RKO (cell line): ENCODE measurements at regions not wholly inside any gene's neighbourhood (a gene's known extent, or its start where the extent isn't known, plus 50 kb on each side); places are given as distances from the start of the nearest gene placed in this dataset.
"Not testable (repeated sequence)": the region's sequence is repeated elsewhere in the genome, so short reads cannot be mapped to it uniquely, and the experiment has no call there.

Source experiments
- DNase-seq: peaks from one replicate; pipeline ENCODE4 v3.0.0-alpha.2; 2016; ENCODE audit warnings: low spot score

GRCh38 chr9:85204176-85204575 lies 534.6 kb downstream of the NTRK2 start:
- DNase-seq = no peak

- DNase-seq = no peak
Observed at GRCh38 chr9:85202596-85202995, 533.1 kb downstream of the NTRK2 start.

- no peak for DNase-seq
Observed at GRCh38 chr9:85200726-85201404, 531.3 kb downstream of the NTRK2 start.

GRCh38 chr9:85199866-85200495 lies 530.5 kb downstream of the NTRK2 start:
- DNase-seq = no peak

- no peak for DNase-seq
Observed at GRCh38 chr9:85192750-85193149, 523.2 kb downstream of the NTRK2 start.

GRCh38 chr9:85186218-85186585 lies 516.7 kb downstream of the NTRK2 start:
- DNase-seq = no peak

- no peak for DNase-seq
Observed at GRCh38 chr9:85185486-85186217, 516.1 kb downstream of the NTRK2 start.

- no peak for DNase-seq
Observed at GRCh38 chr9:85182383-85182782, 512.9 kb downstream of the NTRK2 start.

GRCh38 chr9:85178474-85178873 lies 508.9 kb downstream of the NTRK2 start:
- no peak for DNase-seq

GRCh38 chr9:85173967-85174366 lies 504.4 kb downstream of the NTRK2 start:
- DNase-seq = no peak

- DNase-seq = no peak
Observed at GRCh38 chr9:85172001-85172978, 502.8 kb downstream of the NTRK2 start.

GRCh38 chr9:85171163-85171562 lies 501.6 kb downstream of the NTRK2 start:
- DNase-seq = no peak

- no peak for DNase-seq
Observed at GRCh38 chr9:85168412-85168811, 498.9 kb downstream of the NTRK2 start.

GRCh38 chr9:85167146-85167545 lies 497.6 kb downstream of the NTRK2 start:
- DNase-seq = no peak

- no peak for DNase-seq
Observed at GRCh38 chr9:85163825-85164224, 494.3 kb downstream of the NTRK2 start.

GRCh38 chr9:85163415-85163814 lies 493.9 kb downstream of the NTRK2 start:
- no peak for DNase-seq

GRCh38 chr9:85162822-85163221 lies 493.3 kb downstream of the NTRK2 start:
- DNase-seq = no peak

GRCh38 chr9:85160944-85161343 lies 491.4 kb downstream of the NTRK2 start:
- not testable (repeated sequence) for DNase-seq

- no peak for DNase-seq
Observed at GRCh38 chr9:85158512-85158911, 489.0 kb downstream of the NTRK2 start.

GRCh38 chr9:85157772-85158171 lies 488.2 kb downstream of the NTRK2 start:
- DNase-seq = no peak

GRCh38 chr9:85156652-85157051 lies 487.1 kb downstream of the NTRK2 start:
- DNase-seq = no peak

GRCh38 chr9:85155352-85155751 lies 485.8 kb downstream of the NTRK2 start:
- DNase-seq = no peak
